ENCODE measurements at regions not wholly inside any gene's neighbourhood (a gene's known extent, or its start where the extent isn't known, plus 50 kb on each side); places are given as distances from the start of the nearest gene placed in this dataset.

GRCh38 chr1:24258735-24259424 is 60.3 kb upstream of the GRHL3 start:
- TF ChIP-seq, protein P1, sequence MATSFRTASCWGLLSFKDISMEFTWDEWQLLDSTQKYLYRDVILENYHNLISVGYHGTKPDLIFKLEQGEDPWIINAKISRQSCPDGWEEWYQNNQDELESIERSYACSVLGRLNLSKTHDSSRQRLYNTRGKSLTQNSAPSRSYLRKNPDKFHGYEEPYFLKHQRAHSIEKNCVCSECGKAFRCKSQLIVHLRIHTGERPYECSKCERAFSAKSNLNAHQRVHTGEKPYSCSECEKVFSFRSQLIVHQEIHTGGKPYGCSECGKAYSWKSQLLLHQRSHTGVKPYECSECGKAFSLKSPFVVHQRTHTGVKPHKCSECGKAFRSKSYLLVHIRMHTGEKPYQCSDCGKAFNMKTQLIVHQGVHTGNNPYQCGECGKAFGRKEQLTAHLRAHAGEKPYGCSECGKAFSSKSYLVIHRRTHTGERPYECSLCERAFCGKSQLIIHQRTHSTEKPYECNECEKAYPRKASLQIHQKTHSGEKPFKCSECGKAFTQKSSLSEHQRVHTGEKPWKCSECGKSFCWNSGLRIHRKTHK (tag by site-specific recombination; IDR thresholded peaks at IDR 0.05) = no peak
- TF ChIP-seq, protein P2, sequence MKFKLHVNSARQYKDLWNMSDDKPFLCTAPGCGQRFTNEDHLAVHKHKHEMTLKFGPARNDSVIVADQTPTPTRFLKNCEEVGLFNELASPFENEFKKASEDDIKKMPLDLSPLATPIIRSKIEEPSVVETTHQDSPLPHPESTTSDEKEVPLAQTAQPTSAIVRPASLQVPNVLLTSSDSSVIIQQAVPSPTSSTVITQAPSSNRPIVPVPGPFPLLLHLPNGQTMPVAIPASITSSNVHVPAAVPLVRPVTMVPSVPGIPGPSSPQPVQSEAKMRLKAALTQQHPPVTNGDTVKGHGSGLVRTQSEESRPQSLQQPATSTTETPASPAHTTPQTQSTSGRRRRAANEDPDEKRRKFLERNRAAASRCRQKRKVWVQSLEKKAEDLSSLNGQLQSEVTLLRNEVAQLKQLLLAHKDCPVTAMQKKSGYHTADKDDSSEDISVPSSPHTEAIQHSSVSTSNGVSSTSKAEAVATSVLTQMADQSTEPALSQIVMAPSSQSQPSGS (tag by site-specific recombination; IDR thresholded peaks at IDR 0.05; ENCODE audit: low read depth) = no peak
- TF ChIP-seq, protein P3, sequence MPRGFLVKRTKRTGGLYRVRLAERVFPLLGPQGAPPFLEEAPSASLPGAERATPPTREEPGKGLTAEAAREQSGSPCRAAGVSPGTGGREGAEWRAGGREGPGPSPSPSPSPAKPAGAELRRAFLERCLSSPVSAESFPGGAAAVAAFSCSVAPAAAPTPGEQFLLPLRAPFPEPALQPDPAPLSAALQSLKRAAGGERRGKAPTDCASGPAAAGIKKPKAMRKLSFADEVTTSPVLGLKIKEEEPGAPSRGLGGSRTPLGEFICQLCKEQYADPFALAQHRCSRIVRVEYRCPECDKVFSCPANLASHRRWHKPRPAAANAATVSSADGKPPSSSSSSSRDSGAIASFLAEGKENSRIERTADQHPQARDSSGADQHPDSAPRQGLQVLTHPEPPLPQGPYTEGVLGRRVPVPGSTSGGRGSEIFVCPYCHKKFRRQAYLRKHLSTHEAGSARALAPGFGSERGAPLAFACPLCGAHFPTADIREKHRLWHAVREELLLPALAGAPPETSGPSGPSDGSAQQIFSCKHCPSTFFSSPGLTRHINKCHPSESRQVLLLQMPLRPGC (tag by site-specific recombination; IDR thresholded peaks at IDR 0.05) = no peak
- TF ChIP-seq ZNF23 (tag by site-specific recombination; IDR thresholded peaks at IDR 0.05; ENCODE audit: borderline replicate concordance) = no peak
- TF ChIP-seq, protein P4, sequence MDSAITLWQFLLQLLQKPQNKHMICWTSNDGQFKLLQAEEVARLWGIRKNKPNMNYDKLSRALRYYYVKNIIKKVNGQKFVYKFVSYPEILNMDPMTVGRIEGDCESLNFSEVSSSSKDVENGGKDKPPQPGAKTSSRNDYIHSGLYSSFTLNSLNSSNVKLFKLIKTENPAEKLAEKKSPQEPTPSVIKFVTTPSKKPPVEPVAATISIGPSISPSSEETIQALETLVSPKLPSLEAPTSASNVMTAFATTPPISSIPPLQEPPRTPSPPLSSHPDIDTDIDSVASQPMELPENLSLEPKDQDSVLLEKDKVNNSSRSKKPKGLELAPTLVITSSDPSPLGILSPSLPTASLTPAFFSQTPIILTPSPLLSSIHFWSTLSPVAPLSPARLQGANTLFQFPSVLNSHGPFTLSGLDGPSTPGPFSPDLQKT (IDR thresholded peaks at IDR 0.05; ENCODE audit: borderline replicate concordance, low read depth, low read length) = no peak
- TF ChIP-seq GLIS2 (tag by site-specific recombination; IDR thresholded peaks at IDR 0.05) = no peak
- TF ChIP-seq ZNF10 (tag by site-specific recombination; IDR thresholded peaks at IDR 0.05) = no peak
- TF ChIP-seq ZNF529 (tag by site-specific recombination; IDR thresholded peaks at IDR 0.05; ENCODE audit: insufficient replicate concordance) = no peak
- TF ChIP-seq ZBTB1 (tag by site-specific recombination; IDR thresholded peaks at IDR 0.05) = no peak
- TF ChIP-seq ZNF560 (tag by site-specific recombination; IDR thresholded peaks at IDR 0.05; ENCODE audit: borderline replicate concordance) = no peak
- no peak for TF ChIP-seq ZBTB6 (tag by site-specific recombination; IDR thresholded peaks at IDR 0.05)
- TF ChIP-seq MEIS1 (CRISPR knock-in tag; IDR thresholded peaks at IDR 0.05; ENCODE audit: borderline replicate concordance) = no peak
- TF ChIP-seq TCF7L2 (IDR thresholded peaks at IDR 0.05; ENCODE audit: borderline replicate concordance, low read depth, low read length) = no peak
- no peak for TF ChIP-seq ZNF837 (tag by site-specific recombination; IDR thresholded peaks at IDR 0.05)
- no peak for TF ChIP-seq ZNF768 (tag by site-specific recombination; IDR thresholded peaks at IDR 0.05)
- TF ChIP-seq ZNF654 (tag by site-specific recombination; IDR thresholded peaks at IDR 0.05; ENCODE audit: low read depth) = no peak
- TF ChIP-seq PATZ1 (tag by site-specific recombination; IDR thresholded peaks at IDR 0.05) = no peak
- Histone ChIP-seq H3K4me1 (ENCODE audit: control insufficient read depth, insufficient read depth, low read length) (no peaks in the 10 kb centered on the region), H3K36me3 (ENCODE audit: control insufficient read depth in 2 of 2, insufficient read depth in 1 of 2, low read length in 2 of 2) (no peaks in the 10 kb centered on the region), H3K4me3 (ENCODE audit: low read depth, low read length) (no peak overlapping the region), H3K9me3 (ENCODE audit: control insufficient read depth, insufficient read depth, low read depth, low read length) (no peaks in the 10 kb centered on the region), H3K27ac (ENCODE audit: extremely low read depth, low read depth, low read length) (no peak overlapping the region)
- POLR2A ChIA-PET = no interaction called here
- CTCF ChIA-PET = no interaction called here

Data from HEK293 (cell line).